UCSD-AML1 (cell line): ENCODE measurements at regions not wholly inside any gene's neighbourhood (a gene's known extent, or its start where the extent isn't known, plus 50 kb on each side); places are given as distances from the start of the nearest gene placed in this dataset.
"Not testable (repeated sequence)": the region's sequence is repeated elsewhere in the genome, so short reads cannot be mapped to it uniquely, and the experiment has no call there.

Experiments
- DNase-seq: peaks from one replicate; lab custom pipeline; 2025; ENCODE audit not compliant: unreplicated experiment; lab: John Stamatoyannopoulos, UW

- DNase-seq, result not testable (repeated sequence)
Observed at GRCh38 chr2:209018633-209019032, 405.2 kb upstream of the MAP2 start.

GRCh38 chr2:209029249-209029648 lies 394.6 kb upstream of the MAP2 start:
- no peak for DNase-seq

- DNase-seq, result no peak
Observed at GRCh38 chr2:209044307-209044706, 379.5 kb upstream of the MAP2 start.

- no peak for DNase-seq
Observed at GRCh38 chr2:209046163-209046562, 377.7 kb upstream of the MAP2 start.

GRCh38 chr2:209049608-209050007 lies 374.2 kb upstream of the MAP2 start:
- DNase-seq, result no peak

- DNase-seq, result no peak
Observed at GRCh38 chr2:209062210-209062609, 361.6 kb upstream of the MAP2 start.

- no peak for DNase-seq
Observed at GRCh38 chr2:209070262-209070661, 353.6 kb upstream of the MAP2 start.

- no peak for DNase-seq
Observed at GRCh38 chr2:209073151-209073550, 350.7 kb upstream of the MAP2 start.

- no peak for DNase-seq
Observed at GRCh38 chr2:209074711-209075110, 349.1 kb upstream of the MAP2 start.

GRCh38 chr2:209076151-209076550 lies 347.7 kb upstream of the MAP2 start:
- no peak for DNase-seq

GRCh38 chr2:209086761-209087160 lies 337.1 kb upstream of the MAP2 start:
- no peak for DNase-seq

GRCh38 chr2:209091056-209091455 lies 332.8 kb upstream of the MAP2 start:
- no peak for DNase-seq

- DNase-seq, result no peak
Observed at GRCh38 chr2:209094221-209094620, 329.6 kb upstream of the MAP2 start.

- DNase-seq, result no peak
Observed at GRCh38 chr2:209095432-209095831, 328.4 kb upstream of the MAP2 start.

GRCh38 chr2:209097168-209097567 lies 326.7 kb upstream of the MAP2 start:
- no peak for DNase-seq

- no peak for DNase-seq
Observed at GRCh38 chr2:209102319-209102718, 321.5 kb upstream of the MAP2 start.

- no peak for DNase-seq
Observed at GRCh38 chr2:209113026-209113425, 310.8 kb upstream of the MAP2 start.

GRCh38 chr2:209114588-209115240 lies 309.1 kb upstream of the MAP2 start:
- DNase-seq, result no peak

GRCh38 chr2:209121691-209122090 lies 302.2 kb upstream of the MAP2 start:
- no peak for DNase-seq

- no peak for DNase-seq
Observed at GRCh38 chr2:209125291-209125690, 298.6 kb upstream of the MAP2 start.

GRCh38 chr2:209138079-209138478 lies 285.8 kb upstream of the MAP2 start:
- no peak for DNase-seq

- DNase-seq, result no peak
Observed at GRCh38 chr2:209141142-209141541, 282.7 kb upstream of the MAP2 start.

GRCh38 chr2:209141818-209142217 lies 282.0 kb upstream of the MAP2 start:
- no peak for DNase-seq
